SK-N-MC (cell line): ENCODE measurements at regions not wholly inside any gene's neighbourhood (a gene's known extent, or its start where the extent isn't known, plus 50 kb on each side); places are given as distances from the start of the nearest gene placed in this dataset.
A peak's percentile ranks its signal among the peaks of the same experiment; 100 is the strongest.
"Not testable (repeated sequence)": the region's sequence is repeated elsewhere in the genome, so short reads cannot be mapped to it uniquely, and the experiment has no call there.

Experiments
- DNase-seq: peaks from one replicate; pipeline ENCODE4 v3.0.0-alpha.2; 2011; ENCODE audit warnings: low read depth, low spot score
- H3K27ac ChIP-seq: fragments of 200-600 bp; sonication (generic); 2 replicates; pipeline ENCODE4 v1.5.1; 2016; ENCODE audit warnings: mixed run types
- H3K36me3 ChIP-seq: fragments of 200-600 bp; sonication (generic); 2 replicates; pipeline ENCODE4 v1.6.1; 2017; ENCODE audit warnings: antibody characterized with exemption, low read length, mixed read lengths; ENCODE audit not compliant: insufficient read depth
- H3K4me3 ChIP-seq: fragments of 200-600 bp; sonication (generic); 2 replicates; pipeline ENCODE4 v1.5.1; 2016
- H3K9ac ChIP-seq: fragments of 200-600 bp; sonication (generic); 2 replicates; pipeline ENCODE4 v1.8.0; 2017; ENCODE audit warnings: mixed run types, mixed read lengths; ENCODE audit not compliant: insufficient read length
- H3K9me3 ChIP-seq: fragments of 200-600 bp; sonication (generic); 2 replicates; pipeline ENCODE4 v1.6.1; 2017; ENCODE audit warnings: low read depth, mild to moderate bottlenecking, antibody characterized with exemption, low read length, moderate library complexity, mixed read lengths
- EZH2 ChIP-seq: fragments of 200-600 bp; sonication (generic); IDR thresholded peaks from one replicate; pipeline ENCODE4 v1.6.1; 2017; ENCODE audit warnings: antibody characterized with exemption
- FOXP2 ChIP-seq: optimal IDR thresholded peaks from 2 replicates; pipeline ENCODE3; 2011; ENCODE audit warnings: mild to moderate bottlenecking, moderate library complexity; ENCODE audit not compliant: insufficient read depth; ENCODE audit errors: extremely low read length, control extremely low read depth
- POLR2AphosphoS5 ChIP-seq: IDR thresholded peaks from 2 replicates; pipeline ENCODE4 v1.6.1; 2012; ENCODE audit warnings: mild to moderate bottlenecking, low read depth, low read length, borderline replicate concordance

DNA sequence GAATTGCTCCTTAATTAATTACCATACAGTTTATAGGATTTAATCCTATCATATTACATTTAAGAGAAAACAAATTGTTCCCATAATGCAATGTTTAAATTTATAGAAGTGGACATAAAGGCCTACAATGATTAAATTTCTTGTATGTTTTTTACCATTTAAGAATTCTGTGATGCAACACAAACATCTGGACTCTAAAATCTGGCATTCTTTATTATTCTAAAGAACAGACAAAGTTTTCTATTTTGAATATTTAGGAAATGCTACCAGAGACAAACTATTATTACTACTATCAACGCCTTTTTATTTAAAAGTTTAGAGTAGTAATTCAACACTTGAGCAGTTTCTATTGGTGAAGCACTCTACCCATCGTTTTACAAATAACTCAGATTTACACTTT is 535.1 kb downstream of the TMX3 start:
- no peak overlapping the region for H3K27ac ChIP-seq
- no peak overlapping the region for H3K4me3 ChIP-seq
- no peak overlapping the region for H3K9ac ChIP-seq
- TF ChIP-seq EZH2 (no peak), FOXP2 (no peak)
- DNase-seq = no peak
- H3K9me3 ChIP-seq = no peaks in the 10 kb centered on the region
- no peaks in the 10 kb centered on the region for H3K36me3 ChIP-seq

DNA sequence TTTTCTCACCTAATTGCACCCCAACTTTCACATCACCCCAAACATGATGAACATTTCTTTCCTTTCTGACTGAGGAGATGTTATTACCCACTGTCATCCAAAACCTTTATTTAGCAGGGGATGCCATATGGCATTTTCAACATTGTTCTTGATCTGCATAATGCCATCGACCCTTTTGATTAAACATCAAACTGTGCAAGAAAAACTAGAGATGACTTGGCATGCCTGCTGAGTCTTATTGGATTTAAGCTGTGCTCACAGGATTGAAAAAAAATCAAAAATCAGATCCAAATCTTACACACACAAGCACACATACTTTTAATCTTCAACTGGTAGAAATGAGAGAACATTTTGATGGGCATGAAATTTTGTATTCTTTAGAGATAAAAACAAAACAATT is 536.0 kb downstream of the TMX3 start:
- no peaks in the 10 kb centered on the region for H3K36me3 ChIP-seq
- no peak overlapping the region for H3K27ac ChIP-seq
- no peaks in the 10 kb centered on the region for H3K9me3 ChIP-seq
- no peak for TF ChIP-seq POLR2AphosphoS5
- TF ChIP-seq FOXP2 = no peak
- DNase-seq = no peak
- H3K9ac ChIP-seq = no peak overlapping the region
- H3K4me3 ChIP-seq = no peak overlapping the region

DNA sequence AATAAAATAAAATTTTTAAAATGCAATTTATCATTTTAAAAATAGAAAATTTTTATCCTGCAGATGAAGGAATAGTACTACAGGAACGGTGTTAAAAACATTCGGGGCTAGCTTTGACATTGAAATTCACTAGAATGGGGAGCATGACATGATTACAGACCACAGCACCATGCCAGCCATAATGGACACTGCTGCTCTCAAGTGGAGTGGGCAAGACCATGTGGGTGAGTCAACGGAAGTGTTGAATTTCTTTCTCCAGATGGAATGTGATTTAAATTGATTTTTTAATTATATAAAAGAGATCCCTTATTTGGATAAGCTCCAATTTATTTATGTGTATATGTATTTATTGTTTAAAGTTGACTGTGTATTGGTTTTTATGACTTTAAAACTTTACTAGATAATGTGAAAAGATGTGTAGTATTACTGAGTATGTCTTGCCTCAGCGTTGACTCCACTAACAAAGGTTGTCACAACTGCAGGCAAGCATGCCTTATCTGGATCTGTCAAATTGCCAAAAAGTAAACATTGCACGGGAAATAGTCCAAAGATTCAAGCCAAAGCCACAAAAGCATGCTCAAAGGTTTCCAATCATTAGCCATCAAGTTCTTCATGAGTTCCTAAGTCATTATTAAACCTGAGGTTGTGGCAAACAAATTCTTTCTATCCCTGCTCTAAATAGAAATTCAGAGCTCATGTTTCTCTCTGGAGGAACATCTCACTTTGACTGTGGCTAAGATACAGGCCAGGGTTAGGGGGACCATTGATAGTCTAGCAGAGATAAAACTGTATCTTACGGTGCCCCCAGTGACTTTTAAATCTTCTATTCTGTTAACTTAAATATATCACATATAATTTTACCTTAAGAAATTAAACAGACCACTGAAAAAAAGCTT is 536.9 kb downstream of the TMX3 start:
- H3K9me3 ChIP-seq = no peaks in the 10 kb centered on the region
- H3K27ac ChIP-seq = no peak overlapping the region
- peak; percentile 26 for DNase-seq
- H3K9ac ChIP-seq = no peak overlapping the region
- H3K36me3 ChIP-seq = no peaks in the 10 kb centered on the region
- TF ChIP-seq FOXP2 = no peak
- TF ChIP-seq EZH2 = no peak
- no peak for TF ChIP-seq POLR2AphosphoS5
- H3K4me3 ChIP-seq = no peak overlapping the region

GRCh38 chr18:68176901-68177300 is 538.0 kb downstream of the TMX3 start:
- Histone ChIP-seq H3K27ac (no peak overlapping the region), H3K9me3 (no peaks in the 10 kb centered on the region), H3K4me3 (no peak overlapping the region), H3K36me3 (no peaks in the 10 kb centered on the region), H3K9ac (no peak overlapping the region)
- no peak for TF ChIP-seq POLR2AphosphoS5
- no peak for TF ChIP-seq EZH2
- no peak for TF ChIP-seq FOXP2
- no peak for DNase-seq

GRCh38 chr18:68172842-68173549 is 541.9 kb downstream of the TMX3 start:
- no peaks in the 10 kb centered on the region for H3K9me3 ChIP-seq
- H3K27ac ChIP-seq = no peak overlapping the region
- no peak for TF ChIP-seq POLR2AphosphoS5
- TF ChIP-seq FOXP2 = no peak
- H3K4me3 ChIP-seq = no peak overlapping the region
- DNase-seq = no peak
- H3K9ac ChIP-seq = no peak overlapping the region
- no peaks in the 10 kb centered on the region for H3K36me3 ChIP-seq

DNA sequence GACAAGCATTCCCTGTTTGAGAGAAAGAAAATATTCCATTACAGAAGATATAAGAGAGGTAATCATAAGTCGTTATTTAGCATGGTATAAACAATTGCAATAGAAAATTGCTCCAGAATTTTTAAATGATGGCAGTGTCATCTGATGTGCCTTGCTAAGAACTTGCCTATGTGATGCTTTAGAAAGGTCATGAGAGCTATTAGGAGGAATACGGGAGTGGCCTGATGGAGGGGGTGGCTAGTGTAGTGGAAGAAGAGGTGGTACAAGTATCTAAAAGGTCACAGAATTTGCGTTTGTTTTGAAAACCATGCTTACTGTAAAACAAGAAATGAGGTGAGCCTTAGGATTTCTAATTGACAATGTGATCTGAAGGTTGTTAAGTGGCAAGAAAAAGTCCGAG is 550.0 kb downstream of the TMX3 start:
- Histone ChIP-seq H3K4me3 (no peak overlapping the region), H3K27ac (no peak overlapping the region), H3K9ac (no peak overlapping the region), H3K36me3 (no peaks in the 10 kb centered on the region), H3K9me3 (no peaks in the 10 kb centered on the region)
- TF ChIP-seq FOXP2 = no peak
- no peak for TF ChIP-seq POLR2AphosphoS5
- TF ChIP-seq EZH2 = no peak
- DNase-seq = no peak

- not testable (repeated sequence) for DNase-seq, H3K9ac ChIP-seq, H3K4me3 ChIP-seq, H3K9me3 ChIP-seq, H3K36me3 ChIP-seq, H3K27ac ChIP-seq
Observed at GRCh38 chr18:68153821-68154220, 561.1 kb downstream of the TMX3 start.

- no peak for DNase-seq
Observed at GRCh38 chr18:68152770-68153169, 562.1 kb downstream of the TMX3 start.

More at GRCh38 chr18:68152770-68153169, 562.1 kb downstream of the TMX3 start:
- Histone ChIP-seq H3K9ac (no peak overlapping the region), H3K27ac (no peak overlapping the region), H3K9me3 (no peaks in the 10 kb centered on the region), H3K36me3 (no peaks in the 10 kb centered on the region), H3K4me3 (no peak overlapping the region)
- TF ChIP-seq EZH2 = no peak
- no peak for TF ChIP-seq POLR2AphosphoS5
- no peak for TF ChIP-seq FOXP2
